Mesenchymal stem cell (in vitro differentiated cells and primary cell): ENCODE measurements at regions not wholly inside any gene's neighbourhood (a gene's known extent, or its start where the extent isn't known, plus 50 kb on each side); places are given as distances from the start of the nearest gene placed in this dataset.
A peak's percentile ranks its signal among the peaks of the same experiment; 100 is the strongest.

Source experiments
- DNase-seq: peaks from one replicate; pipeline ENCODE4 v3.0.0-alpha.2; 2013
- H2AFZ ChIP-seq: one replicate; pipeline ENCODE4 v1.6.1; 2013; ENCODE audit warnings: low read depth, mild to moderate bottlenecking, control low read depth, inconsistent platforms, low read length, moderate library complexity
- H2AK5ac ChIP-seq: 2 replicates; pipeline ENCODE4 v1.6.1; 2013; ENCODE audit warnings: low read length, moderate library complexity, mild to moderate bottlenecking, inconsistent platforms; ENCODE audit not compliant: severe bottlenecking
- H2BK120ac ChIP-seq: one replicate; pipeline ENCODE4 v1.6.1; 2013; ENCODE audit warnings: low read depth, mild to moderate bottlenecking, inconsistent platforms, low read length, moderate library complexity
- H2BK12ac ChIP-seq, 2 experiments: one replicate each; pipeline ENCODE4 v1.6.1; 2013; ENCODE audit warnings: inconsistent platforms in 2 of 2, low read length in 2 of 2, mild to moderate bottlenecking in 2 of 2, moderate library complexity in 2 of 2, control low read depth in 1 of 2
- H2BK15ac ChIP-seq: one replicate; pipeline ENCODE4 v1.6.1; 2013; ENCODE audit warnings: mild to moderate bottlenecking, low read depth, inconsistent platforms; ENCODE audit not compliant: poor library complexity, severe bottlenecking
- H2BK5ac ChIP-seq: 2 replicates; pipeline ENCODE4 v1.6.1; 2013; ENCODE audit warnings: low read depth, mild to moderate bottlenecking, low read length, control low read depth, inconsistent platforms; ENCODE audit not compliant: poor library complexity, severe bottlenecking
- H3K14ac ChIP-seq, 2 experiments: one replicate each; pipeline ENCODE4 v1.6.1; 2013; ENCODE audit warnings: inconsistent platforms in 2 of 2, low read length in 2 of 2, control low read depth in 1 of 2, mild to moderate bottlenecking in 1 of 2, moderate library complexity in 1 of 2
- H3K18ac ChIP-seq, 2 experiments: one replicate each; pipeline ENCODE4 v1.6.1; 2013; ENCODE audit warnings: inconsistent platforms in 2 of 2, low read length in 2 of 2, control low read depth in 1 of 2, low read depth in 1 of 2, mild to moderate bottlenecking in 1 of 2
- H3K23ac ChIP-seq, 2 experiments: one replicate each; pipeline ENCODE4 v1.6.1; 2013; ENCODE audit warnings: inconsistent platforms in 2 of 2, low read length in 2 of 2, mild to moderate bottlenecking in 2 of 2, moderate library complexity in 2 of 2, control low read depth in 1 of 2
- H3K27ac ChIP-seq: 2 replicates; pipeline ENCODE4 v1.5.1; 2013; ENCODE audit warnings: mild to moderate bottlenecking, moderate library complexity, low read length, control low read depth, inconsistent platforms; ENCODE audit not compliant: poor library complexity, severe bottlenecking
- H3K27me3 ChIP-seq, 2 experiments: 2 replicates each; pipeline versions ENCODE4 v1.6.1 to v1.7.0; 2013; ENCODE audit warnings: low read length in 2 of 2, mild to moderate bottlenecking in 2 of 2, moderate library complexity in 2 of 2, control low read depth in 1 of 2, inconsistent platforms in 1 of 2; ENCODE audit not compliant: control insufficient read depth in 1 of 2, insufficient read depth in 1 of 2
- H3K36me3 ChIP-seq, 2 experiments: 2 replicates each; pipeline versions ENCODE4 v1.6.1 to v1.7.0; 2013; ENCODE audit warnings: low read length in 2 of 2, control low read depth in 1 of 2, inconsistent platforms in 1 of 2, low read depth in 1 of 2, mild to moderate bottlenecking in 1 of 2; ENCODE audit not compliant: insufficient read depth in 2 of 2, control insufficient read depth in 1 of 2
- H3K4ac ChIP-seq, 2 experiments: one replicate each; pipeline ENCODE4 v1.6.1; 2013; ENCODE audit warnings: inconsistent platforms in 2 of 2, low read length in 2 of 2, mild to moderate bottlenecking in 2 of 2, moderate library complexity in 2 of 2, control low read depth in 1 of 2, low read depth in 1 of 2
- H3K4me1 ChIP-seq: 2 replicates; pipeline ENCODE4 v1.6.1; 2013; ENCODE audit warnings: low read depth, low read length, control low read depth; ENCODE audit not compliant: control insufficient read depth, insufficient read depth
- H3K4me2 ChIP-seq: 2 replicates; pipeline ENCODE4 v1.6.1; 2013; ENCODE audit warnings: low read length, mild to moderate bottlenecking, inconsistent platforms; ENCODE audit not compliant: poor library complexity, severe bottlenecking
- H3K4me3 ChIP-seq, 2 experiments: 2 replicates each; pipeline versions ENCODE4 v1.5.1 to v1.7.0; 2013; ENCODE audit warnings: low read length in 2 of 2, mild to moderate bottlenecking in 2 of 2, control low read depth in 1 of 2, low read depth in 1 of 2; ENCODE audit not compliant: insufficient read depth in 1 of 2
- H3K79me1 ChIP-seq: replicated peaks from 2 replicates; pipeline ENCODE4 v1.6.1; 2013; ENCODE audit warnings: mild to moderate bottlenecking, control low read depth, low read length, inconsistent platforms; ENCODE audit not compliant: poor library complexity, severe bottlenecking
- H3K9ac ChIP-seq: 2 replicates; pipeline ENCODE4 v1.7.0; 2013; ENCODE audit warnings: mild to moderate bottlenecking, low read length, moderate library complexity
- H3K9me3 ChIP-seq: 2 replicates; pipeline ENCODE4 v1.7.0; 2013; ENCODE audit warnings: mild to moderate bottlenecking, low read length; ENCODE audit not compliant: control insufficient read depth
- H4K8ac ChIP-seq: one replicate; pipeline ENCODE4 v1.6.1; 2013; ENCODE audit warnings: inconsistent platforms, mild to moderate bottlenecking, low read length, moderate library complexity
- H4K91ac ChIP-seq: one replicate; pipeline ENCODE4 v1.6.1; 2013; ENCODE audit warnings: mild to moderate bottlenecking, low read length, inconsistent platforms
- WGBS: methylation state at CpG from one replicate; pipeline ENCODE4 v1.1.7; 2013; ENCODE audit warnings: mixed read lengths; 5-methylcytosine and 5-hydroxymethylcytosine counted together

GRCh38 chr5:4873652-4874051 lies 266.5 kb upstream of the ADAMTS16 start:
- Histone ChIP-seq H2BK120ac (no peak overlapping the region), H3K79me1 (no peaks in the 10 kb centered on the region), H2AK5ac (no peak overlapping the region), H3K36me3 (no peaks in the 10 kb centered on the region), H3K27me3 (peaks cover 0 to 74% of the 10 kb centered on the region in 2 experiments), H3K9me3 (no peaks in the 10 kb centered on the region), H3K4me3 (no peak overlapping the region), H3K9ac (peak overlapping the region; percentile 34), H2BK5ac (no peak overlapping the region), H4K8ac (no peak overlapping the region), H2BK12ac (no peak overlapping the region), H2AFZ (no peak overlapping the region), H3K27ac (no peak overlapping the region), H3K4ac (no peak overlapping the region), H3K23ac (no peak overlapping the region), H3K4me1 (no peaks in the 10 kb centered on the region), H3K4me2 (no peak overlapping the region), H3K18ac (no peak overlapping the region), H2BK15ac (no peak overlapping the region), H4K91ac (no peak overlapping the region), H3K14ac (no peak overlapping the region)
- no peak for DNase-seq
- 85% methylated on average over 8 of the region's 8 CpGs for WGBS

DNA sequence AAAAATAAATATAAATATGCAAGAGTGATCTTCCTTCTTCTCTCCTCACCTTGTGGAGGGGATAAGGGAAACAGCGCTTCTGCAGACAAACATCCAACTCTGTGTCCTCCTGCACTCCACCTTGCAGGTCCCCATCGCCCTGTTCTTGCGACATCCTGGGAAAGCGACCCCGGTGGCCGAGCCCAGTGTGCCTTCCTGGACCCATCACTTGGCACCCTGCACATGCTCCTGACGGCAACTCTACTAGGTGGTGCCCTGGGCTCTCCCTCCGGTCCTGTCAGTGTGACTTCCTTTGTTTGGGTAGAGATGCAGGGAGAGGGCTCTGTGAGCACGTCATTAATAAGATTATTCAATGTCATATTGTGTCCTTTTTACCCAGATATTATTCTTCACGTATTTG lies 266.0 kb upstream of the ADAMTS16 start:
- no peaks in the 10 kb centered on the region for H3K9me3 ChIP-seq
- H3K27me3 ChIP-seq = peaks cover 0 to 74% of the 10 kb centered on the region in 2 experiments
- no peak overlapping the region for H2AK5ac ChIP-seq
- H3K4me1 ChIP-seq = no peaks in the 10 kb centered on the region
- no peak for DNase-seq
- H3K79me1 ChIP-seq = no peaks in the 10 kb centered on the region
- H3K23ac ChIP-seq = no peak overlapping the region
- H2BK120ac ChIP-seq = no peak overlapping the region
- no peak overlapping the region for H3K4ac ChIP-seq
- H4K8ac ChIP-seq = no peak overlapping the region
- WGBS = 78% methylated on average over 8 of the region's 10 CpGs
- H2AFZ ChIP-seq = no peak overlapping the region
- H2BK5ac ChIP-seq = no peak overlapping the region
- H3K4me2 ChIP-seq = no peak overlapping the region
- H2BK15ac ChIP-seq = no peak overlapping the region
- H3K27ac ChIP-seq = no peak overlapping the region
- no peak overlapping the region for H3K14ac ChIP-seq
- H3K4me3 ChIP-seq = no peak overlapping the region
- no peak overlapping the region for H2BK12ac ChIP-seq
- no peak overlapping the region for H3K18ac ChIP-seq
- H3K36me3 ChIP-seq = no peaks in the 10 kb centered on the region
- H3K9ac ChIP-seq = no peak overlapping the region
- H4K91ac ChIP-seq = no peak overlapping the region

DNA sequence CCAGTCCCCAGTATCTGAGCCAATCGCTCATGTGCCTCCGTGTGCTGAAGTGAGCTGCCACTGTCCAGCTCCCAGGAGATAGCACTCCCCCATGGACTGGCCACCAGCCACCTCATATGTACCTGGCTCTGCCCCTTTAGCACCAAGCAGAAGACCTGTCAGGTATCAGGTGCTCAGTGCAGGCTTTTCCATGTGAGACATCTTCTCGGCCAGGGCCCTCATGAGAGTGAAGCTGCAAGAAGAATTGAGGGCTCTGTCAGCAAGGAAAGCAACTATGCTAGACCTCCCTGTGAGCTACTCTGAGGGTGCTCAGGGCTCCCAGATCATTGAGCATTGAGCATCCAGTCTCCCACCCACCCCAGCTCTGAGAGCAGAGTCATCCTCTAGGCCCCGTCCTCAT lies 264.2 kb upstream of the ADAMTS16 start:
- no peak overlapping the region for H2AFZ ChIP-seq
- H3K18ac ChIP-seq = no peak overlapping the region
- H3K27ac ChIP-seq = no peak overlapping the region
- no peak overlapping the region for H3K4ac ChIP-seq
- no peak overlapping the region for H2BK120ac ChIP-seq
- H3K4me3 ChIP-seq = no peak overlapping the region
- H4K91ac ChIP-seq = no peak overlapping the region
- 92% methylated on average over 4 of the region's 4 CpGs for WGBS
- H3K36me3 ChIP-seq = no peaks in the 10 kb centered on the region
- H2BK12ac ChIP-seq = no peak overlapping the region
- H2BK5ac ChIP-seq = no peak overlapping the region
- H2AK5ac ChIP-seq = no peak overlapping the region
- no peaks in the 10 kb centered on the region for H3K4me1 ChIP-seq
- no peak overlapping the region for H3K9ac ChIP-seq
- no peaks in the 10 kb centered on the region for H3K79me1 ChIP-seq
- no peak overlapping the region for H3K14ac ChIP-seq
- H2BK15ac ChIP-seq = no peak overlapping the region
- no peak for DNase-seq
- no peaks in the 10 kb centered on the region for H3K9me3 ChIP-seq
- H3K27me3 ChIP-seq = peaks cover 0 to 61% of the 10 kb centered on the region in 2 experiments
- no peak overlapping the region for H4K8ac ChIP-seq
- H3K4me2 ChIP-seq = no peak overlapping the region
- no peak overlapping the region for H3K23ac ChIP-seq

- H4K91ac ChIP-seq = no peak overlapping the region
- no peaks in the 10 kb centered on the region for H3K9me3 ChIP-seq
- H2BK12ac ChIP-seq = no peak overlapping the region
- no peak overlapping the region for H3K4me2 ChIP-seq
- H3K23ac ChIP-seq = no peak overlapping the region
- no peak overlapping the region for H4K8ac ChIP-seq
- no peak overlapping the region for H3K18ac ChIP-seq
- no peaks in the 10 kb centered on the region for H3K4me1 ChIP-seq
- no peak overlapping the region for H2AK5ac ChIP-seq
- H2BK5ac ChIP-seq = no peak overlapping the region
- H2AFZ ChIP-seq = no peak overlapping the region
- no peak overlapping the region for H3K14ac ChIP-seq
- H3K36me3 ChIP-seq = no peaks in the 10 kb centered on the region
- H3K27ac ChIP-seq = no peak overlapping the region
- no peak overlapping the region for H3K9ac ChIP-seq
- H3K79me1 ChIP-seq = no peaks in the 10 kb centered on the region
- WGBS = 91% methylated on average over 8 of the region's 9 CpGs
- no peak overlapping the region for H2BK120ac ChIP-seq
- no peak overlapping the region for H3K4ac ChIP-seq
- DNase-seq = no peak
- H2BK15ac ChIP-seq = no peak overlapping the region
- H3K27me3 ChIP-seq = peaks cover 0 to 56% of the 10 kb centered on the region in 2 experiments
- no peak overlapping the region for H3K4me3 ChIP-seq
These were observed 263.3 kb upstream of the ADAMTS16 start for GRCh38 chr5:4876804-4877203.
